Breast epithelium (tissue), 3 donors: ENCODE measurements at regions not wholly inside any gene's neighbourhood (a gene's known extent, or its start where the extent isn't known, plus 50 kb on each side); places are given as distances from the start of the nearest gene placed in this dataset.

Experiments
- POLR2A ChIP-seq: fragments of 450-650 bp; IDR thresholded peaks from one replicate; pipeline ENCODE4 v1.6.1; 2016; ENCODE audit warnings: antibody characterized with exemption, mild to moderate bottlenecking, moderate library complexity
- POLR2AphosphoS5 ChIP-seq, 3 donors: sonication (generic); formaldehyde crosslinking; IDR thresholded peaks; one replicate each; pipeline ENCODE4 v1.6.1; 2017; ENCODE audit warnings: antibody characterized with exemption in 3 of 3
- TF ChIP-seq, protein P1 (sequence below), 3 donors: fragments of 450-650 bp; IDR thresholded peaks; one replicate each; pipeline ENCODE4 v1.5.1; 2016 to 2017; ENCODE audit warnings: antibody characterized with exemption in 3 of 3, mild to moderate bottlenecking in 3 of 3, moderate library complexity in 3 of 3

DNA sequence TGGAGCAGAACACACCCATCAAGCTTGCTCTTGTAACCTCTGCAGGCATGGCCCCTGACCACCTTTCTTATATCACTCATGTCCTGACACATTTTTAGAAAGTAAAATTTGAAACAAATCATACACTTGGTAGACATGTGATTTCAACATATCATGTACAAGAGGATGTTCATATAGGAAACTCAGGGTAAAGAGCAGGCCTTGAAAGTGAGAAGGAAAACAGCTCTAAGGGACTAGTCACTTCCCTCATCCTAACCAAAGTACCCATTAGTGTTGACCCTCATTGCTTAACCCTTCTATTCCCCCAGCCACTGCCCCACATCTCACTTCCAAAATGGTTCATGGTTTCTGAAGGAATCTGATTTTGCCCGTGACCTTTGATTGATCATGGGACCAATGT is 492.4 kb upstream of the KLF4 start:
- TF ChIP-seq, protein P1, sequence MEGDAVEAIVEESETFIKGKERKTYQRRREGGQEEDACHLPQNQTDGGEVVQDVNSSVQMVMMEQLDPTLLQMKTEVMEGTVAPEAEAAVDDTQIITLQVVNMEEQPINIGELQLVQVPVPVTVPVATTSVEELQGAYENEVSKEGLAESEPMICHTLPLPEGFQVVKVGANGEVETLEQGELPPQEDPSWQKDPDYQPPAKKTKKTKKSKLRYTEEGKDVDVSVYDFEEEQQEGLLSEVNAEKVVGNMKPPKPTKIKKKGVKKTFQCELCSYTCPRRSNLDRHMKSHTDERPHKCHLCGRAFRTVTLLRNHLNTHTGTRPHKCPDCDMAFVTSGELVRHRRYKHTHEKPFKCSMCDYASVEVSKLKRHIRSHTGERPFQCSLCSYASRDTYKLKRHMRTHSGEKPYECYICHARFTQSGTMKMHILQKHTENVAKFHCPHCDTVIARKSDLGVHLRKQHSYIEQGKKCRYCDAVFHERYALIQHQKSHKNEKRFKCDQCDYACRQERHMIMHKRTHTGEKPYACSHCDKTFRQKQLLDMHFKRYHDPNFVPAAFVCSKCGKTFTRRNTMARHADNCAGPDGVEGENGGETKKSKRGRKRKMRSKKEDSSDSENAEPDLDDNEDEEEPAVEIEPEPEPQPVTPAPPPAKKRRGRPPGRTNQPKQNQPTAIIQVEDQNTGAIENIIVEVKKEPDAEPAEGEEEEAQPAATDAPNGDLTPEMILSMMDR (IDR thresholded peaks at IDR 0.05): no peak
- no peak for TF ChIP-seq POLR2A
- TF ChIP-seq POLR2AphosphoS5 (IDR thresholded peaks at IDR 0.05): no peak
